ENCODE measurements at regions not wholly inside any gene's neighbourhood (a gene's known extent, or its start where the extent isn't known, plus 50 kb on each side); places are given as distances from the start of the nearest gene placed in this dataset.
"Not testable (repeated sequence)": the region's sequence is repeated elsewhere in the genome, so short reads cannot be mapped to it uniquely, and the experiment has no call there.

GRCh38 chr16:58801838-58802237, 67.7 kb upstream of the GOT2 start:
- no peak for DNase-seq (ENCODE audit: low read depth in 2 of 2)
- no peak for TF ChIP-seq CTCF (IDR thresholded peaks at IDR 0.05; ENCODE audit: low read depth, low read length)
- H3K4me3 ChIP-seq (replicated peaks in 1 of 2; ENCODE audit: low read depth in 2 of 2, low read length in 2 of 2), result no peak overlapping the region

GRCh38 chr16:58797137-58797801, 63.2 kb upstream of the GOT2 start:
- DNase-seq (ENCODE audit: low read depth in 2 of 2), result no peak
- TF ChIP-seq CTCF (IDR thresholded peaks at IDR 0.05; ENCODE audit: low read depth, low read length), result no peak
- H3K4me3 ChIP-seq (replicated peaks in 1 of 2; ENCODE audit: low read depth in 2 of 2, low read length in 2 of 2), result no peak overlapping the region

GRCh38 chr16:58793366-58793765, 59.2 kb upstream of the GOT2 start:
- no peak overlapping the region for H3K4me3 ChIP-seq (replicated peaks in 1 of 2; ENCODE audit: low read depth in 2 of 2, low read length in 2 of 2)
- no peak for TF ChIP-seq CTCF (IDR thresholded peaks at IDR 0.05; ENCODE audit: low read depth, low read length)
- DNase-seq (ENCODE audit: low read depth in 2 of 2), result no peak

GRCh38 chr16:58792188-58792587, 58.1 kb upstream of the GOT2 start:
- H3K4me3 ChIP-seq (replicated peaks in 1 of 2; ENCODE audit: low read depth in 2 of 2, low read length in 2 of 2), result no peak overlapping the region
- no peak for TF ChIP-seq CTCF (IDR thresholded peaks at IDR 0.05; ENCODE audit: low read depth, low read length)
- DNase-seq (ENCODE audit: low read depth in 2 of 2), result no peak

GRCh38 chr16:58790816-58791557, 56.9 kb upstream of the GOT2 start:
- DNase-seq (ENCODE audit: low read depth in 2 of 2); H3K4me3 ChIP-seq (replicated peaks in 1 of 2; ENCODE audit: low read depth in 2 of 2, low read length in 2 of 2): not testable (repeated sequence)

GRCh38 chr16:58789351-58789750, 55.2 kb upstream of the GOT2 start:
- DNase-seq (ENCODE audit: low read depth in 2 of 2), result peak in 1 of 2 donors; percentile 9
- no peak for TF ChIP-seq CTCF (IDR thresholded peaks at IDR 0.05; ENCODE audit: low read depth, low read length)
- no peak overlapping the region for H3K4me3 ChIP-seq (replicated peaks in 1 of 2; ENCODE audit: low read depth in 2 of 2, low read length in 2 of 2)
